Loucy (cell line): ENCODE measurements at regions not wholly inside any gene's neighbourhood (a gene's known extent, or its start where the extent isn't known, plus 50 kb on each side); places are given as distances from the start of the nearest gene placed in this dataset.

Experiments used
- H2AFZ ChIP-seq: fragments of 200-600 bp; sonication (generic); 2 replicates; pipeline ENCODE4 v1.6.0; 2016; ENCODE audit warnings: antibody characterized with exemption, mild to moderate bottlenecking, low read length, moderate library complexity
- H3F3A ChIP-seq: fragments of 200-600 bp; 2 replicates; pipeline ENCODE4 v1.6.0; 2016; ENCODE audit warnings: antibody characterized with exemption, low read depth, mild to moderate bottlenecking
- H3K27me3 ChIP-seq: fragments of 200-600 bp; sonication (generic); 2 replicates; pipeline ENCODE4 v1.6.1; 2014; ENCODE audit warnings: low read length, mild to moderate bottlenecking; ENCODE audit not compliant: insufficient read depth, poor library complexity, severe bottlenecking
- H3K36me3 ChIP-seq: fragments of 200-600 bp; sonication (generic); 2 replicates; pipeline ENCODE4 v1.6.1; 2016; ENCODE audit warnings: low read length; ENCODE audit not compliant: insufficient read depth
- H3K4me1 ChIP-seq: fragments of 200-600 bp; sonication (generic); 2 replicates; pipeline ENCODE4 v1.5.1; 2014; ENCODE audit warnings: low read length, mild to moderate bottlenecking; ENCODE audit not compliant: insufficient read depth, poor library complexity, severe bottlenecking
- H3K4me2 ChIP-seq: fragments of 200-600 bp; sonication (generic); 2 replicates; pipeline ENCODE4 v1.6.0; 2014; ENCODE audit warnings: antibody characterized with exemption, low read length, low read depth, mild to moderate bottlenecking; ENCODE audit not compliant: poor library complexity, severe bottlenecking
- H3K4me3 ChIP-seq: fragments of 200-600 bp; sonication (generic); 2 replicates; pipeline ENCODE4 v1.5.1; 2014; ENCODE audit warnings: low read length, mild to moderate bottlenecking, mixed read lengths; ENCODE audit not compliant: poor library complexity, severe bottlenecking
- H3K79me2 ChIP-seq: fragments of 200-600 bp; sonication (generic); 2 replicates; pipeline ENCODE4 v1.6.1; 2014; ENCODE audit warnings: low read length; ENCODE audit not compliant: insufficient read depth
- H3K9ac ChIP-seq: fragments of 200-600 bp; sonication (generic); 2 replicates; pipeline ENCODE4 v1.6.0; 2014; ENCODE audit warnings: mild to moderate bottlenecking, low read depth, low read length, moderate library complexity; ENCODE audit not compliant: poor library complexity, severe bottlenecking
- H3K9me2 ChIP-seq: fragments of 200-600 bp; sonication (generic); replicated peaks from 2 replicates; pipeline ENCODE4 v1.6.1; 2016; ENCODE audit warnings: low read depth, low read length, mixed read lengths
- H3K9me3 ChIP-seq: fragments of 200-600 bp; sonication (generic); 2 replicates; pipeline ENCODE4 v1.6.1; 2014; ENCODE audit warnings: mild to moderate bottlenecking, antibody characterized with exemption, low read length, low read depth; ENCODE audit not compliant: insufficient read depth
- H4K20me1 ChIP-seq: fragments of 200-600 bp; sonication (generic); 2 replicates; pipeline ENCODE4 v1.6.0; 2014; ENCODE audit warnings: antibody characterized with exemption, low read length, mild to moderate bottlenecking; ENCODE audit not compliant: insufficient read depth, poor library complexity, severe bottlenecking
- CTCF ChIP-seq: fragments of 200-600 bp; sonication (generic); conservative IDR thresholded peaks from 2 replicates; pipeline ENCODE4 v1.5.1; 2014; ENCODE audit warnings: mild to moderate bottlenecking, antibody characterized with exemption, low read length
- EZH2phosphoT487 ChIP-seq: fragments of 200-600 bp; IDR thresholded peaks from 2 replicates; pipeline ENCODE4 v1.6.1; 2018; ENCODE audit warnings: antibody characterized with exemption, mild to moderate bottlenecking, moderate library complexity, borderline replicate concordance

GRCh38 chr18:65988972-65989371 lies 238.2 kb downstream of the CDH7 start:
- Histone ChIP-seq H3K9ac (no peak overlapping the region), H3K9me3 (no peaks in the 10 kb centered on the region), H3K4me3 (no peak overlapping the region), H3K4me1 (no peaks in the 10 kb centered on the region), H3K27me3 (no peaks in the 10 kb centered on the region), H3K4me2 (no peak overlapping the region), H3F3A (no peaks in the 10 kb centered on the region), H4K20me1 (no peaks in the 10 kb centered on the region), H3K79me2 (no peaks in the 10 kb centered on the region), H2AFZ (no peak overlapping the region), H3K36me3 (no peaks in the 10 kb centered on the region), H3K9me2 (no peaks in the 10 kb centered on the region)
- TF ChIP-seq CTCF: no peak
- TF ChIP-seq EZH2phosphoT487: no peak

GRCh38 chr18:65988386-65988785 lies 237.6 kb downstream of the CDH7 start:
- TF ChIP-seq EZH2phosphoT487 (no peak), CTCF (no peak)
- H3K79me2 ChIP-seq: no peaks in the 10 kb centered on the region
- H3K36me3 ChIP-seq: no peaks in the 10 kb centered on the region
- no peak overlapping the region for H3K9ac ChIP-seq
- H3K27me3 ChIP-seq: no peaks in the 10 kb centered on the region
- no peaks in the 10 kb centered on the region for H4K20me1 ChIP-seq
- no peaks in the 10 kb centered on the region for H3K9me3 ChIP-seq
- no peak overlapping the region for H2AFZ ChIP-seq
- no peaks in the 10 kb centered on the region for H3K9me2 ChIP-seq
- no peaks in the 10 kb centered on the region for H3F3A ChIP-seq
- H3K4me3 ChIP-seq: no peak overlapping the region
- no peaks in the 10 kb centered on the region for H3K4me1 ChIP-seq
- H3K4me2 ChIP-seq: no peak overlapping the region

- H3F3A ChIP-seq: no peaks in the 10 kb centered on the region
- no peaks in the 10 kb centered on the region for H4K20me1 ChIP-seq
Observed at GRCh38 chr18:65983750-65984149, 232.9 kb downstream of the CDH7 start.

More at GRCh38 chr18:65983750-65984149, 232.9 kb downstream of the CDH7 start:
- Histone ChIP-seq H3K4me2 (no peak overlapping the region), H3K9ac (no peak overlapping the region), H3K9me3 (no peaks in the 10 kb centered on the region), H3K79me2 (no peaks in the 10 kb centered on the region), H3K9me2 (no peaks in the 10 kb centered on the region), H3K36me3 (no peaks in the 10 kb centered on the region), H3K27me3 (no peaks in the 10 kb centered on the region), H3K4me1 (no peaks in the 10 kb centered on the region), H3K4me3 (no peak overlapping the region), H2AFZ (no peak overlapping the region)
- TF ChIP-seq CTCF (no peak; the same call in 1 of the 2 replicates), EZH2phosphoT487 (no peak)
